Skeletal muscle tissue (tissue), 3 donors: ENCODE measurements at regions not wholly inside any gene's neighbourhood (a gene's known extent, or its start where the extent isn't known, plus 50 kb on each side); places are given as distances from the start of the nearest gene placed in this dataset.
A peak's percentile ranks its signal among the peaks of the same experiment; 100 is the strongest.

Source experiments
- H3K27ac ChIP-seq: one replicate; pipeline ENCODE4 v1.7.0; 2013; ENCODE audit warnings: mild to moderate bottlenecking, low read depth, low read length, inconsistent platforms
- H3K27me3 ChIP-seq, 3 donors: one replicate each; pipeline ENCODE4 v1.7.0; 2013; ENCODE audit warnings: low read length in 3 of 3; ENCODE audit not compliant: control insufficient read depth in 3 of 3, insufficient read depth in 3 of 3
- H3K36me3 ChIP-seq, 3 donors: one replicate each; pipeline ENCODE4 v1.7.0; 2013; ENCODE audit warnings: low read length in 3 of 3; ENCODE audit not compliant: control insufficient read depth in 3 of 3, insufficient read depth in 3 of 3
- H3K4me1 ChIP-seq, 3 donors: one replicate each; pipeline ENCODE4 v1.7.0; 2013; ENCODE audit warnings: low read length in 3 of 3, mild to moderate bottlenecking in 3 of 3; ENCODE audit not compliant: control insufficient read depth in 3 of 3, insufficient read depth in 3 of 3
- H3K4me3 ChIP-seq, 3 donors: one replicate each; pipeline ENCODE4 v1.7.0; 2013; ENCODE audit warnings: low read length in 3 of 3
- H3K9ac ChIP-seq, 3 donors: one replicate each; pipeline ENCODE4 v1.7.0; 2013; ENCODE audit warnings: low read length in 3 of 3, mild to moderate bottlenecking in 3 of 3, moderate library complexity in 2 of 3, low read depth in 1 of 3
- H3K9me3 ChIP-seq, 3 donors: one replicate each; pipeline ENCODE4 v1.7.0; 2013; ENCODE audit warnings: low read length in 3 of 3; ENCODE audit not compliant: control insufficient read depth in 3 of 3
- donor health status: Osteomylitis.

DNA sequence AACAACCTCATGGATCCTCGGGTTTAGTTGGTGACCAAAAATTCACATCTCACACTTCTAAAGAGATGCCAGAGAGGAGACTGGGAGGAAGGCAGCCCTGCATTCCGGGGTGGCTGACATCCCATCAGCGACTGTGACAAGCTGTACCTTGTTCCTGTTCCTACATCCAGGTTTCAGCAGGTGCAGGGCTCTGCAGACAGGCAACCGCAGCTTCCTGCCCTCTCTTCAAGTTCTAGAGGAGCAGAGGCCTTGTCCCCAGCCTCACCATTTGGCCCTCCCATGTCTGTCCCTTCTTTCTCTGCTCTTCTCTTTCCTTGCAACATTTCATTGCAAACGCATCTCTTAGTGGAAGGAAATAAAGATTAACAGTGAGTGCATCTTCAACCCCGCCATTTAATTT, 454.6 kb downstream of the IRX1 start:
- H3K4me3 ChIP-seq: no peak overlapping the region
- no peaks in the 10 kb centered on the region for H3K9me3 ChIP-seq
- no peaks in the 10 kb centered on the region for H3K36me3 ChIP-seq
- H3K9ac ChIP-seq: no peak overlapping the region
- H3K4me1 ChIP-seq: no peaks in the 10 kb centered on the region
- H3K27me3 ChIP-seq: no peaks in the 10 kb centered on the region
- no peak overlapping the region for H3K27ac ChIP-seq

DNA sequence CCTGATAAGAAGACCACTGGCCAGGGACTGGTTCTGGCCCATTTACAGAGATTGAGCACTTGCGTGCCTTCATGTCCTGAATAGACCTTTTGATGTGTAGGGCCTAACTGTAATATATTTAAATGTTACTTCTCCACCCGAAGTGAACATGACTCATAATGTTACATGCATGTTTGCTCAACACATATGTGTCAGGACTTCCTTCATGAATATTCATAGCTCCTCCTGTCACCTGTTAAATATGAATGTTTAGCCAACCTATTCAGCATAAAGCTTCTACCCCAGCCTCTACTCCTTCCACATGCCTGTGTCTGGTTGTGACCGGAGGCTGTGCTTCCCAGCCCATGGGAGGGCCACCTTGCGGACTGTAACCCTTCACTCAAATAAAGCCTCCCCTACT, 457.5 kb downstream of the IRX1 start:
- Histone ChIP-seq H3K9me3 (no peaks in the 10 kb centered on the region), H3K36me3 (no peaks in the 10 kb centered on the region), H3K9ac (no peak overlapping the region), H3K4me1 (no peaks in the 10 kb centered on the region), H3K27me3 (no peaks in the 10 kb centered on the region), H3K4me3 (no peak overlapping the region), H3K27ac (no peak overlapping the region)

DNA sequence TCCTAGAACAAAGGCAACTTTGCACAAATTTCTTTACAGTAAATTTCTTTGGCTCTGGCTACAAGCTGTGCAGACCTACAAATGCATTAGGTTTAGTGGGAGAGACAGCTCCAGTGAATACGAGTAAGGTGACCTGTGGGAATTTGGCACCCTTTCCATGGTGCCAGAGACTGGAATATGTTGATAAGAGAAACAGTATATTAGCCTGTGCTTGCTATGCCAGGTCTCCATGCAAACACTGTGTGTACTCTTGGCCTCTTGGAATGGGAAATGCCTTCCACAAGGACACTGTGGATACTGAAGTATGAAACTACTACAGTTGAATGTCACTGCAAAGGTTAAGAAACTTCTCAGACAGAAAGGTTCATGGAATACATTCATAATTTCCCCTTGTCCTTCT, 458.5 kb downstream of the IRX1 start:
- Histone ChIP-seq H3K36me3 (no peaks in the 10 kb centered on the region), H3K9me3 (no peaks in the 10 kb centered on the region), H3K4me3 (no peak overlapping the region), H3K27me3 (no peaks in the 10 kb centered on the region), H3K27ac (no peak overlapping the region), H3K9ac (no peak overlapping the region), H3K4me1 (no peaks in the 10 kb centered on the region)

DNA sequence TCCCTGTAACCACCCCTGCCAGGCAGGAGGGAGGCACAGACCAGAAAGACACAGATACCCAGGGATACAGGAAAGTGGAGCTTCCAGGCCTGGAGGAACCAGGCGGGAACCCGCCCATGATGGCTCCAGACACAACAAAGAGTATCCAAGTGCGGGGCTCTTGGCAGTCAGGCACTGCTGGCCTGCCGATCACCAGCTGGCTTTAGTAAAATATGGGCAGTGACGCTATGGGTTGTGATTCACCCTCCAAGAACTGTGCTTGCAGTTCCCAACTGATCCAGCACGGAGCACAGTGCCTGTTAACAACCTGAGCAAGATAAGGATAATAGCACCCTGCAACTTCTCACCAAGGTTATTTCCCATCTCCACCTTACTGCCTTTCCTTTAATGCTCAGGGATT, 463.3 kb downstream of the IRX1 start:
- Histone ChIP-seq H3K27me3 (no peaks in the 10 kb centered on the region), H3K4me3 (no peak overlapping the region), H3K27ac (no peak overlapping the region), H3K9me3 (no peaks in the 10 kb centered on the region), H3K36me3 (no peaks in the 10 kb centered on the region), H3K4me1 (no peaks in the 10 kb centered on the region), H3K9ac (no peak overlapping the region)

DNA sequence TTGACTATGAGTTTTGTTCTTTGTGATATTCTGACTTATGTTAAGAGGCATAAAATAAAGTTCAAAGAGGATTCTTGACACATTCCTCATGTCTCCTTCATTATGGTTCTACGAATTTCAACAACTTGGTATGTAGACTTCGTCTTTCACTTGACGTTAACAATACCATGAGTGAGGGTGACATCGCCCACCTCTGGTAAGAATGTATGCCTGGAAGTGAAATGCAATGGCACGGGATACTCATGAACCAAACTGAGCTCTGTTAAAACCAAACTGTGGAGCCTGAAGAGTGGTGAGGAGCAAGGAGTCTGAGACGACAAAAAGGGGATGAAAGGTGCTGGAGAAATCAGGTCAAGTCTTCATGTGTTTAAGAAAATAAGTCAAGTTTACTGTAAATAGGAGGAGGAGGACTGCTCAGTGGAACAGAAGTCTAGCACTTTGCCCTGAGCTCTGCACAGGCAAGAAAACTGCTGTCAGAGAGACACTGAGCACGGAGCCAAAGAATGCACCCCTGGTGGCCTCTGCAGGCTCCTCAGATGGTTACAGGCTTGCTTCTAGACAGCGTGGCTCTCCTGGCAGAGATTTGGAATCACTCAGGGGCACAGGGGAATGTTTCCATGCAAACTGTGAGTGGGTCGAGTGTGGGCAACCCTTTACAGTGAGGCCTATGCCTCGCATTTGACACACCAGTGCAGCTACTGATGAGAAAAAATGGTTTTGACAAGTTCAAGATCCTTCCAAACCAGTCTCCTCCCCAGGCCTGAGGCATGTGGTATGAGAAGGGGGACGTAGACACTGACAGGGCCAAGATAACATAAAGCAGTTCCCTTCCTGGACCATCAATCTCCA, 470.1 kb downstream of the IRX1 start:
- no peak overlapping the region for H3K27ac ChIP-seq
- no peaks in the 10 kb centered on the region for H3K4me1 ChIP-seq
- H3K9ac ChIP-seq: no peak overlapping the region
- no peaks in the 10 kb centered on the region for H3K27me3 ChIP-seq
- no peaks in the 10 kb centered on the region for H3K9me3 ChIP-seq
- H3K36me3 ChIP-seq: no peaks in the 10 kb centered on the region
- no peak overlapping the region for H3K4me3 ChIP-seq

DNA sequence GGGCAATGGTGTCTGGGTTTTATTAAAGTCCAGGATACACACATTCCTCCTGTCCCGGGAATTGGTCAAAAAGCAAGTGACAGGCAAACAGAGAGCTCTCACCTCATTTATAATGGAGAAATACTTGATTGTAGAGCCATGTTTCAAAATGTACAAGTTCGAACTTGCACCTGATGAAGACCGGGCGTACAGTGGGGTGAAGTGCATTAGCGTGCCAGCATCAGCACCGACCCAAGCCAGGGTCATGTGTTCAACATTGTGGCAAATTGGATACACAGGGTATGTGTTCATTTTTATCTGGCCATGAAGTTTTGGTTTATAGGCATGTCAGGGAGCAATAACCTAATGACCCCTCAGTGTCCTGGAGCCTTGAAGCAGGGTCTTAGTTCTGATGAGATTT, 472.5 kb downstream of the IRX1 start:
- H3K27me3 ChIP-seq: no peaks in the 10 kb centered on the region
- no peaks in the 10 kb centered on the region for H3K9me3 ChIP-seq
- H3K4me3 ChIP-seq: no peak overlapping the region
- no peaks in the 10 kb centered on the region for H3K36me3 ChIP-seq
- H3K4me1 ChIP-seq: no peaks in the 10 kb centered on the region
- no peak overlapping the region for H3K9ac ChIP-seq
- no peak overlapping the region for H3K27ac ChIP-seq

DNA sequence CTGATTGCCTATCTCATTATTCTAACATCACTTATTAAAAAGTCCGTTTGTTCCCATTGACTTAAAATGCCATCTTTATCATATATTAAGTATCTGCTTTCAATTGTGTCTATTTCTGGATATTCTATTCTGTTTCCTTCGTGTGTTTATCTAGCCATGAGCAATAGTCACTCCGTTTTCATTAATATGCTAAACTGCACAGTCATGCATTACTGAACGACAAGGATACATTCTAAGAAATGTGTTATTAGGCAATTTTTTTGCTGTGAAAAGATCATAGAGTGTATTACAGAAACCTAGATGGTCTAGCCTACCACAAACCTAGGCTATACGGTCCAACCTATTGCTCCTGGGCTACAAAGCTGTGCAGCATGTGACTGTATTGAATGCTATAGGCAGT, 482.9 kb downstream of the IRX1 start:
- H3K27ac ChIP-seq: no peak overlapping the region
- no peak overlapping the region for H3K9ac ChIP-seq
- peaks cover 0 to 5% (median 3%) of the 10 kb centered on the region in 3 donors for H3K9me3 ChIP-seq
- H3K27me3 ChIP-seq: peaks cover 0 to 3% (median 0%) of the 10 kb centered on the region in 3 donors
- no peaks in the 10 kb centered on the region for H3K36me3 ChIP-seq
- H3K4me3 ChIP-seq: no peak overlapping the region
- H3K4me1 ChIP-seq: no peaks in the 10 kb centered on the region

DNA sequence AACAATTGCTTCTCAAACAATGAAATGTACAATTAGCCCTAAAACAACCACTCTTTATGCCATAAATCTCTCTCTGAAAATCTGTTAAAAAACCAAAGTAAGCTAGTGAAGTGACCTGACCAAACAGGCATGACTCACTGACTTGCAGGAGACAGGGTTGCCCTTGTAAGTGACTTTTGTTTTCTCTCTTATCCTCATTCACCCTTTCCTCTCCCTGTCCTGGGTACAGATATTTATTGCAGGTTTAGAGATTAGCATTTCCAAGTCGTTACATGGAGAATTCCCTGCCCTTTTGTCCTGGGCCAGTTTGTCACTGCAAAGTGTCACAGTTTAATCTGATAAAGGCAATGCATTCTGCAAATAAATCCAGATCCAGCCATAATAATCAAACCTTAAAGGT, 484.2 kb downstream of the IRX1 start:
- Histone ChIP-seq H3K27ac (no peak overlapping the region), H3K9me3 (peaks cover 0 to 7% (median 3%) of the 10 kb centered on the region in 3 donors), H3K4me1 (no peaks in the 10 kb centered on the region), H3K9ac (no peak overlapping the region), H3K4me3 (no peak overlapping the region), H3K27me3 (peaks cover 0 to 3% (median 0%) of the 10 kb centered on the region in 3 donors), H3K36me3 (no peaks in the 10 kb centered on the region)

DNA sequence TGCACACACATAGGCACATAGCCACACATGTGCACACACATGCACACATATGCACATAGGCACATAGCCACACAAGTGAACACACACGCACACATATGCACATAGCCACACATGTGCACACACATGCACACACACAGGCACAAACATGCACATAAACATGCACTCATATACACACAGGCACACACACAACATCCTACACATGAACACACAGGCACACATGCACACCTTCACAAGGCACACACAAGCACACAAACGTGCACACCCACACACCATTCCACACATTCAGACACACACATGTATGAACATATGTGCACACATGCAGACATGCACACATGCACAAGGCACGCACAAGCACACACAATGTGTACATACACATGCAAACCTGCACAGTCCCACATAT, 484.7 kb downstream of the IRX1 start:
- Histone ChIP-seq H3K36me3 (no peaks in the 10 kb centered on the region), H3K4me1 (no peaks in the 10 kb centered on the region), H3K27me3 (peaks cover 0 to 3% (median 0%) of the 10 kb centered on the region in 3 donors), H3K9ac (no peak overlapping the region), H3K27ac (no peak overlapping the region), H3K4me3 (peak overlapping the region in 1 of 3 donors; percentile 6), H3K9me3 (peaks cover 0 to 7% (median 3%) of the 10 kb centered on the region in 3 donors)

DNA sequence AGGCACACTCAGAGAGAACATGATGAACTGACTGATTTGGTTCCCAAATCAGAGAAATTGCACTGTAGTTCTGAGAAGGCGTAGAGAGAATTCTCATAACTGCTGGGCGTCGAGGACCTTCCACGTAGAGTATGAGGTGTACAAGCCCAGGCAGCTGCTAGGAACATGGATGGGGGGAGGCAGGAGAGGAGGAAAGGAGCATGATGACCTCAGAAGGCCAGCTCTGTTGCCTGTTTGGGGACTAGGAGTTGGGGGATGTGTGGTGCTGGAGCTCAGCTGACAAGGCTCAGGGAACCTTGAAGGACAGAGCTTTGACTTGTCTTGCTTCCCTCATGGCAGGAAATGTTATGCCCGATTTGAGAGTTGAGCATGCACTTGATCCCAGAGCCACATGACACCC, 485.4 kb downstream of the IRX1 start:
- Histone ChIP-seq H3K4me1 (no peaks in the 10 kb centered on the region), H3K9me3 (peaks cover 0 to 7% (median 3%) of the 10 kb centered on the region in 3 donors), H3K9ac (no peak overlapping the region), H3K27me3 (peaks cover 0 to 3% (median 0%) of the 10 kb centered on the region in 3 donors), H3K36me3 (no peaks in the 10 kb centered on the region), H3K4me3 (no peak overlapping the region), H3K27ac (no peak overlapping the region)
